ENCODE measurements at regions not wholly inside any gene's neighbourhood (a gene's known extent, or its start where the extent isn't known, plus 50 kb on each side); places are given as distances from the start of the nearest gene placed in this dataset.

DNA sequence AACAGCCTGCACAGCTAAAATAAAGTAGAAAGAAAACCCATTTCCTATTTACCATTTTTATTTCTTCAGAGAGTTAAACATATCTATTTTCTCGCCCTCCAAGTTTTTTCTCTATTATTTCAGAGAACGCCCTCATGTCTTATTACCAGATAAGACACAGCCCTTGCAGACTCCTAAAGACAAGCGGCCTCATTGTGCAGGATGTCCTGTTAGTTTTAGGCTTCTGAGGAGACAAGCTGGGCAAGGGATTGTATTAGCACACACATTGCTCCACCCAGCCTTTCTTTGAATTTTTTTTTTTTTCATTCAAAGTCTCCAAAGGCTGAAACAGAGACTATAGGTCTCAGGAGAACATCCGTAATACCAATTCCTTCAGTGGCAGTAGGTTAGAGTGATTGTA is 101.8 kb upstream of the UBL3 start:
- ATAC-seq, result no peak

DNA sequence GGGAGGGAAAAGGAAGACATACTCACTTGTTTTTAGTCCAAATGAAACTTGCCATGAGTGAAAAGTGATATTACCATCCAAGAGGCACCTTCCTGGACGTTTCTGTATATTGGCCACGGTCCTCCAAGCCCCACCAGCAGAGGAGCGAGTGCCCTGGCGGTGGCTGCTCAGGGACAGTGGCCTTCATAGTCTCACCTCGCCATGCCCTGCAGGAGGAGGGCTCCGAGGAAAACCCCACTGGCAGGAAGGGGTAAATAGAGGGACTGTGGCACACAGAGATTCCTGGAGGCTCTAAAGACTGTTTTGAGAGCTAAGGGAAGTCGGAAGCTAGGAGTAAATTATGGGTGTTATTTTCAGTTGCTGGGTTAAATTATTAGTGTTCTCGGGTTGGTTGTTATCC is 98.4 kb upstream of the UBL3 start:
- no peak for ATAC-seq

DNA sequence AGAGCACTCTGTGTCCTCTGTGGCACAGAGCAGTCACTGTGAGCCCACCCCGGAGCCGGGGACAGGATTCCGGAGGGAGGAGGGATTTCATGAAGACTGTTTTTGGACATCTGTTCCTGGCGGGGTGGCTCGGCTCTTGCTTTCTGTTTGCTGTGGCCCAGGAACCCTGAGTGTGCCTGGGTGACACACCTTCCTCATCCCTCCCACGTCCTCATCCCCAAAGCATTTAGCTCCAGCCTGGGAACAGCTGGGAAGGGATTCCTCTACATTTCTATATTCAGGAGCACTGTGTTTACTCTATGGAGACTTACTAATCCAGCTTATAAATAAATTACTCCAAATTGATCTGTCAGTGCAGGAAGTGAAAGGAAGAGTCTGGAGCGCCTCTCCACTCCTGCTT is 97.8 kb upstream of the UBL3 start:
- no peak for ATAC-seq

DNA sequence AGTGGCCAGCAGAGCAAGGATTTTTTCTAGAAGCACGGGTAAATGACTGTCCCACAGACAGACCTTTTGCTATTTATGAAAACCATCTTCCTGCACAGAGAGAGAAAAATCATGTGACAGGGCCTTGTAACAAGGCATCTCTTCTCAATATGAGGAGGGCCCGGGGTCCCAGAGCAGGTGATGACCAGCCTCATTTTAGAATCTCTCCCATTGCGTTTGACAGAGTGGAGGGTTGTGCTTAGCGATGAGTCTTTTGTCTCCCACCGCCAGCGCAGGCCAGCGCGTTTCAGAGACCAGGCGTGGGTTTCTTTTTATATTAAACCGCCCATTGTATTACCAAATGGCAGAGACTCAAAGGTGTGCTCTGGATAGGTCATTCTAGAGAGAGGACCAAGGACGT is 97.4 kb upstream of the UBL3 start:
- ATAC-seq, result no peak

DNA sequence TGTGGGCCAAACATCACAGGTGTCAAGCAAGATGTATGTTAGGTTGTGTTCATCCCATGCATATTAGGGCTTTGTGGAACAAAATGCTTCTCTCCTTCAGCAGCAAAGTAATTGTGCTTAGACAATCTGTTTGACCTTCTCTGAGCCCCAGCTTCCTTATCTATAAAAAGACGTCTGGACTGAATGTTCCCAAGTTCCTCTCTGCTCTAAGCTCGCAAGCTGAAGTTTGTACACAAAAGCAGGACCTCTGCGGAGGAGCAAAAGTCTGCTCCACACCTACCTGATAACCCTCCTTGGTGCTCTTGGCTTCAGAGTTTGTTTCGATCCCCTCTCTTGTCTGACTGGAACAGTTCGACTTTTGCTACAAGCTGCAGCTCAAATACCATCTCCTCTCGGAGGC is 95.7 kb upstream of the UBL3 start:
- no peak for ATAC-seq

DNA sequence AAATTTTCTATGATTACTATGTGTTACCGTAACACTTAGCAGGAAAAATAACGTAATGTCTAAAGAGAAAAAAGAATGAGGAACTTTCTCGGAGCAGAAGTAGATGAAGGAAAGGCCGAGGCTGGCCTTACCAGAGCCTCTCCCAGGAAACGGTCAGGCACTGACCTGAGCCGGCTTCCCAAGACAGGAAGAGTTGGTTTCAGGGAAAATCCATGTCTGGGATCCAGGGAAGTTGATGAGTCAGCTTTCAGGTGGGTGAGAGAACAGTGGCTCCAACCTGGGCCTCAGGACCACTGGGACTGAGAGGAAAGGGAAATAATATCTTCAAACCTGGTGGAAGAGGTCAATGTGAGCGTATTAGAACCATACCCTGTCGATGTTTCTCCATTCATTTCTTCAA is 93.3 kb upstream of the UBL3 start:
- no peak for ATAC-seq

DNA sequence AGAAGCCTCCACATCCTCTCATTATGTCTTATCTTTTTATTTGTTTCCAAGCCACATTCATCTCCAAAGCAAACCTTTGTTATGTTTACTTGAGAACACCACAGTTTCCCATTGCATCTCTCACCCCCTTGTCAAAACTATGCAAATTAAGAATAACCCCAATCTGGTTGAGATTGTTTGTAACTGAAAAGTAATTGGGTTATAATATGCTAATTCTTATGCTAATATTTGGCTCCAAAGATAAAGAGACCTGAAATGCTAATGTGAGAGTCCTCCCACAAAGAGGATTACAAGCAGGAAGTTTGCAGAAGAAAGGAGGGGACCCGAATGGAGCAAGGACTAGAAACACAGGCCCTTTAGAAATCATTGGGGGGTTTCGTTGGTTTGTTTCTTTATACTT is 92.9 kb upstream of the UBL3 start:
- ATAC-seq, result no peak

DNA sequence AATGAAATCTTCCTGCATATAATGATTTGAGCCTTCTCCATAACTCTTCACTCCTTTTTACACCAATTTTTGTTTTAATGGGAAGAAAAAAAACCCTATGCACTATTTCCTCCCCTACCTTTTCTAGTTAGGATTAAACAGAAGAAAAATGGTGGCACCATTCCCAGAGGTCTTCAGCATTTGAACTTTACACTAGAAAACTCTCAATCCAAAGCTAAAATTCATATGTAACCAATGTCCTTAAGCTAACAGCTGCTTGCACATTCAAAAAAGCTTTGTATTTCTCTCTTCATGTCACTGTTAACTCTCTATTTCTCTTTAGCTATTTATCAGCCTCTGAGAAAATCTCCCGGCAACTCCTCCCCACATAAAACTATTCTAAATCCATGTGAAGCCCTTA is 90.3 kb upstream of the UBL3 start:
- no peak for ATAC-seq

DNA sequence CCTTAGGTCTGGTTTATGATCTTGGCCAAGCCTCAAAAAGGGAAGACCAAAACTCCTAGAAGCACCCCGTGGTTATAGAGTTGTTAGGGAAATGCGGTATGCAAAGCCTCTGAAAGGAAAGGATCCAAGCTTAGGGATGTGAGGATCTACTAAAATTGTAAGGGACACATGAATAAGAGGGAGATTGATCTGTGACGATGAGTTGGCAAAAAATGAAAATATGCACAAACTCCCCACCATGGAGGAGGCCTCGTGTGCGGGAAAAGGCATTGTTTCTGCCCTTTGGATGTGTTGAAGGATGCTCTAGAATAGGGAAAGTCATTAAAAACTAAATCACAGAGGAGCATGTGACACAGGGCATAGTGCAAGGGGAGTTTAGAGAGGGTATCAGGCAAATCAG is 88.7 kb upstream of the UBL3 start:
- no peak for ATAC-seq

DNA sequence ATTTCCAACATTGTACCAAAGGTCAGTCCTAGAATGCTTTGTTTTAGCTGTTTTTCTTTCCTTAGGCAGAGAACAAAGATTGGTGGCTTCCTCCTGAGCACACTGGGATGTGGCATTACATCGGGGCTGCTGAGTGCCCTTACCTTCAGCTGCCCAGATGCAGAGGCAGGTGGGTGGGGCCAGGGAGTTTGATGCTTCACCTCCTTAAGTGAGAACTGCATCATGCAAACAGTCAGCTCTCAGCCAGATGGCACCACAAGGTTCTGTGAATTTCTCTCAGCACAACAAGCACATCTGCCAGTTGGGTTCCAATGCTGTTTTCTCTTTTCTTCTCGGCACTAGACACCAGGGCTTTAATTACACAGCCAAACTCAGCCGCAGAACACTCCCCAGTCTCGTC is 87.4 kb upstream of the UBL3 start:
- no peak for ATAC-seq

DNA sequence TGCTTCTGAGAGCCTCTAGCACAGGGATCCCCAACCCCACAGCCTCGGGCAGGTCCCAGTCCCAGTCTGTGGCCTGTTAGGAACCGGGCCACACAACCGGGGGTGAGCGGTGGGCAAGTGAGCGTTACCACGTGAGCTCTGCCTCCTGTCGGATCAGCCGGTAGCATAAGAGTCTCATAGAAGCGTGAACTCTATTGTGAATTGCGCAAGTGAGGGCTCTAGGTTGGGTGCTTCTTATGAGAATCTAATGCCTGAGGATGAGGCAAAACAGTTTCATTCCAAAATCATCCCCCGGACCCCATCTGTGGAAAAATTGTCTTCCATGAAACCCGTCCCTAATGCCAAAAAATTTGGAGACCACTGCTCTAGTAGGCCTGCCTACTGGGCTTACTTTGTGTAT is 87.0 kb upstream of the UBL3 start:
- ATAC-seq, result no peak

DNA sequence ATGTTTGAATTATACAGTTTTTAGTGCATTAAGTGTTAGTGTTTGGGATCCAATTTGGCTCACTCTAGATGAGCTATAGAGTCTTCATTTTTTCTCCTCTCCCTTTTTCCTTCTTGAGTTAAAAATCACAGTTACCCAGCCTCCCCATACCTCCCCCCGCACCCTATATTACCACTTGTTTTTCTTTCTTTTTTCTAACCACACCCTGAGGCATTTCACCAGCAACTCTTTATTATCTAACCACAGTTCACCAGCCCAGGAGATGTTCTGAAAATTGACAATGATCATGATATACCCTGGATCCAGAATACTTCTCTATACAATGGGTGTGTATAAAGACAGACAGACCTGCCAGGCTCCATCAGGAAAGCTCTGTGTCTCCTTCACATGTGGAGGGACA is 86.5 kb upstream of the UBL3 start:
- ATAC-seq, result no peak

DNA sequence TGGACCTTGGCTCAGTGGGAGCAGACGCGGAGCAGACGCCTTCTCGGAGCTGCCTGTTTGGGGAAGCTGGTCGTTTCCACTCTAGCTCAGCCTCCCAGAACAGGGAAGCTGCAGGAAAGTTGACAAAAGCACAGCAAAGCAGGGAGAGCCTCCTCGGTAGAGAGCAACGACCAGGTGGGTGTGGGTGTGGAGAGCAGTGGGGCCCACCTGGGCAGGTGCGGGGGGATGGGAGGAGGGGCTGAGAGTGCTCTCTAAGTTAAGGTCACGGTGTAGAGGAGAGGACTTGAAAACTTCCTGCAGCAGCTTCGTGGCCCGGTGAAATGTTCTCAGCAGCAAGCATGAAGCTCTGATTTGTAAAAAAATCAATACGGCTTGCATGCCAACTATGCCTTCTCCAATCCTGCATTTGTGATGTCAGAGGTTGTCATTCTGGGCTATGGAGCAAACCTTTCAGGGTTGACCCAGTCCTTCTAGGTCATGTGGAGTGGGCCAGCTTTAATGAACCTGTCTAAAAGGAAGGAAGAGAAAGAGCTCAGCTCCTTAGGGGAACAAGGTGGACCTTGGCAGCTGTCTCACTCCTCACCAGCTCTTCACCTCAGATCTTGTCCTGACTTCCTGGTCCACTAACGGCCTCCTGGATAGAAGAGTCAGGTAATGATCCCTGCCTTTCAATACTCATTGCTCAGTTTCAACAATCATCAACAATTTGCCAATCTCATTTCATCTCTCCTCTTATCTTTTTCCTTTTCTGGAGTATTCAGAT is 85.8 kb upstream of the UBL3 start:
- ATAC-seq, result no peak

DNA sequence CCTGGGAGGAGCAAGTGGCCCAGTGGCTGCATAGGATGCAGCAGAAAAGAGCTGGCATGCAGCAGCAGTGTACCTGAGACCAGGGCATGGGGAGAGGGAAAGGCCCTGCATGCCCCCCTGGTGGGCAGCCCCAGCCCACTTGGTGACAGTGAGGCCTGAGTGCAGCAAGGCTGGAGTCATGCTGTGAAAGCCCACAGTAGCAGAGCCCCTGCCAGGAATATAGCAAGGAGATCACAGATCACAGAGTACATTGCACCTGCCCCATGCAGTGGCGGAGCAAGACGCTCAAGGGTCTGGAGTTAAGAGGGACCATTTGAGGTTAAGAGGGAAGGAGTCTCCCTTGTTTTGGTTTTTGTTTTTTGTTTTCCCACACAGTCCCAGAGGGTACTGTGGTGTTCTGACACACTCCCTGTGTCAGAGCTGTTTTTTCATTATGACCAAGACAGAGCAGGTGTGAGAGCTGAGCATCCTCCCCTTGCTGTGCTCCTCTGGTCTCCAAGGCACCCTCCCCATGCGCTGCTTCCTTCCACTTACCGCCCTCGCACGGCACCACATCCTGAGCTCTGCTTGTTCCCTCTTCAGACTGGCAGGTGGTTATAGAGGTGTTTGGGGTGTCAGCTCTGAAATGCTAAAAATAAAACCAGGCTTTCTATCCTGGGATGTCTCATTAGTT is 85.0 kb upstream of the UBL3 start:
- peak; percentile 53 for ATAC-seq

DNA sequence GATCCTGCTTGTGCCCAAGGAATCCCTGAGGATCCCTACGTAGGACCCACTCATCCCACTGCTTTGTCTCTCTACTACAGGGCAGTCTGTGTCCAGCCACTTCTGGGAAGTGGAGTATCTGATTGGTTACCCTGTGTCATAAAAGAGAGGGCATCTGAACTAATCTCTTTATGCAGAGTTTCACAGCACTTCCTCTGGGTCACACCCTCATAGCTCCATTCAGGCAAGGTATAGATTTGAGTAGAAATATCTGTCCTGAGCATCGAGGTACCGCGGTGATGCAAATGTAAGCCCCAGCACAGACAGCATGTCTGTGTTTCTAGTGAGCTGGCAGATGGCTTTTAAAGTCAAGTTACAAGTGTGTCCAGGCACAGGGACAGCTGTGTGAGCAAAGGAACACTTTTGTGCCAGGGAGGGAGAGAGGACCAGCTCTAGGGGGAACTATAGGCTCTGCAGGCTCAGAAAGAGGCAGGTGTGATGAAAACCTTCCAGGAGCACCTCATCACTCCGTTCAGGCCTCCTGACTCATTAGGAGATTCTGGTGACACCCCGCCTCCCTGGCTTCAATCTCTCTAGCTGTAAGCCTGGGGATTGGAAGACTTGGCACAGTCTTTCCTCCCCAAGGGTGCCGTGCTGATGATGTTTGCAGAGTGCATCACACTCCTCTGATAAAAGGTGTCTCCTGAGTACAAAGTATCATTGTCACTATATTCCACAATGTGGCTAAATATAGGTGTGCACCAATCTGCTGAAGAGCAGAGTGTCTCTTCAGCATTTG is 84.3 kb upstream of the UBL3 start:
- ATAC-seq, result peak; percentile 49

DNA sequence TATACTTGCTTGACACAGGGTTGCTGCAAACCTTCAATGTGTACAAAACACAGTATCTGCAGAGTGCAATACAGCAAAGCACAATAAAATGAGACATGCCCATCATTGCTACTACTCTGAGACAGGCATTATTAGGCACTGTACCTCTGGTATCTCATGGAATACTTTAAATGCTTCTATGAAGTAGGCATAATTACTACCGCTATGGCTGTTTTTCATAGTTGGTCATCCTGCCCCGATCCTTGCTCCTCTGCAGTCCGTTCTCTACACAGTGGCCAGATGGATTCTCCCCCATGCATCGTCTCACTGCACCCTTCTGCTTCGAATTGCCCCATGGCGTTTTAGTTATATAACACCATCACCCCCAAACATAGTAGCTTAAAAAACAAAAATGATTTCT is 83.0 kb upstream of the UBL3 start:
- no peak for ATAC-seq

DNA sequence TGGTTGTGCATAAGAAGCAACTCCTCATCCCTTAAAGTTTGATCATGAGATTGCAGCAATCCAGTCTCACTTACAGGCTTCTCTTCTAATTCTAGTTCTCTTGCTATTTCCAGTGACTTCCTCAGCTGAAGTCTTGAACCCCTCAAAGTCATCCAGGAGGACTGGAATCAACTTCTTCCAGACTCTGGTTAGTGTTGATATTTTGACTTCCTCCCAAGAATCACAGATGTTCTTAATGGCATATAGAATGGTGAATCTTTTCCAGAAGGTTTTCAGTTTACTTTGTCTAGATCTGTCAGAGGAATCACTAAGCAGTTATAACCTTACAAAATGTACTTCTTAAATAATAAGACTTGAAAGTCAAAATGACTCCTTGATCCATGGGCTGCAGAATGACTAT is 81.3 kb upstream of the UBL3 start:
- ATAC-seq, result no peak

DNA sequence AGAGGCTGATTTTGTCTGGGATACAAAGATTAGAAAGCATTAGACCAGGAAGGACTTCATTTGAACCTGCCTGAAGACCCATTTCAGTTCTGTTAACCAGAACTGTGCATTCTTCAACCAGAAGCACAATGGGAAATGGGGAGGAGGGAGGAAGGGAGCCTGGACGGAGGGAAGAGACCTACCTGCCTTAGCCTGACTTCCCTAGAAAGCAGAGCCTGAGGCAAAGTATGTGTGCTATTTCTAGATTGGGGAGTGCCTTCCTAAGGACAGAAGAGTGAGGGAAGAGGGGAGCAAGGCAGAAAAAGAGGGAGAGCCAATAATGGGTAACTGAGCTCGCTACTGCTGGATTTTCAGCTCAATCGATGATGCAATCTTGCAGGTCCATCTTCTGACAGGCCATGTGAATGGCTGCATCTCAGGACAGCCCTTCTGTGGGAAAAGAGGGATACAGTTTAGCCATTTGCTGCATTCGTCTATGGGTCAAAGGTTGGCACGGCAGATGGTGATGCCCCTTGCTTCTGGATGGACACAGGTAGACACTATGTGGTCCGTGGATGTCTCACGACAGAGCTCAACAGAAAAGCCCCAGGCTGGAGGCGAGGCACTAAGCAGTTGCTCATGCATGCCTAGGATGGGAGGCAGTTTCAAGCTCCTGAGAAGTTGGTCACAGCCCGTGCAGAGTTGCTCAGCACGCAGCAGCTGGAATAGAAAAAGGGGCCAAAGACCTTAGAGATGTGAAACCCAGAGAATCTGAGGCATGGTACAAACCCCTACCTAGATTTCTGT is 78.8 kb upstream of the UBL3 start:
- ATAC-seq, result no peak

DNA sequence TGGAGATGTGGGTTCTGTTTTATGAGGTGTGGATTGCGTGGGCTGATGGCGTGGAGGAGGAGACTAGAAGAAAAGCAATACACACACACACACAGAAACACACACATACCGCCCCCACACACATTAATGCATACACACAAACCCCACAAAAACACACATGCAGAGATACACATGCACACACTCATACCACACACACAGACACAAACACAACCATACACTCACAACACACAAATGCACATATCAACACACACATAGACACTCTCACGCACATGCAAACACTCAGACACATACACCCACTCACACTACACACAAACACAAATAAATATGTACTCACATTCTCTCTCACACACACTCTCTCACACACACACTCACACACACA is 75.7 kb upstream of the UBL3 start:
- ATAC-seq, result no peak

DNA sequence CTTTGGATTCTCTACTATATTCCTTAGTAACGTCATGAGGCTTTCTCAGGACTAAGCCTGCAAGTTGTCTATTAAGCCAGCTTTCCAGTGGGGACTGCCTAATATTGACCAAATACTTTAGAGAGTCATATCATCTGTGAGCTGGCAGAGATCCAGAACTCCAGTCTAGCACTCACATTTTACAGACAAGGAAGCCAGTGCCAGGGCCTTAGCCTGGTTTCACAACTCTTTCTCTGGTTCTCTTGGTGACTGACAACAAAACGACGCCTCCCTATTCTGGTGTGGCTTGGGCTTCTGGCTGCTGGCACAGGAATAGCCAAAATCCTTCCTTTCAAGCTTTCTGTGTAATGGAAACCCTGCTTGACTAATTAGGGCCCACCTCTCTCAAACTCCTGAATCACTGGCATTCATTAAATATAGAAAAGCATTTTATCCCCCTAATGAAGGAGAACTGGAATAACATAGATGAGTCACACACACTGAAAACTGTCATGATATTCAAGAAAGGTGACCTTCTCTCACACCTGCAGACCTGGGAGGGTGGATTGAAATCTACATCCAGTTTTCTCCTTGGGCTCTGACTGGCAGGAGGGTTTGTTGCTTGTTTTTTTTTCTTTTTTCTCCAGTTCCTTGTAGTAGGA is 75.2 kb upstream of the UBL3 start:
- peak; percentile 70 for ATAC-seq

DNA sequence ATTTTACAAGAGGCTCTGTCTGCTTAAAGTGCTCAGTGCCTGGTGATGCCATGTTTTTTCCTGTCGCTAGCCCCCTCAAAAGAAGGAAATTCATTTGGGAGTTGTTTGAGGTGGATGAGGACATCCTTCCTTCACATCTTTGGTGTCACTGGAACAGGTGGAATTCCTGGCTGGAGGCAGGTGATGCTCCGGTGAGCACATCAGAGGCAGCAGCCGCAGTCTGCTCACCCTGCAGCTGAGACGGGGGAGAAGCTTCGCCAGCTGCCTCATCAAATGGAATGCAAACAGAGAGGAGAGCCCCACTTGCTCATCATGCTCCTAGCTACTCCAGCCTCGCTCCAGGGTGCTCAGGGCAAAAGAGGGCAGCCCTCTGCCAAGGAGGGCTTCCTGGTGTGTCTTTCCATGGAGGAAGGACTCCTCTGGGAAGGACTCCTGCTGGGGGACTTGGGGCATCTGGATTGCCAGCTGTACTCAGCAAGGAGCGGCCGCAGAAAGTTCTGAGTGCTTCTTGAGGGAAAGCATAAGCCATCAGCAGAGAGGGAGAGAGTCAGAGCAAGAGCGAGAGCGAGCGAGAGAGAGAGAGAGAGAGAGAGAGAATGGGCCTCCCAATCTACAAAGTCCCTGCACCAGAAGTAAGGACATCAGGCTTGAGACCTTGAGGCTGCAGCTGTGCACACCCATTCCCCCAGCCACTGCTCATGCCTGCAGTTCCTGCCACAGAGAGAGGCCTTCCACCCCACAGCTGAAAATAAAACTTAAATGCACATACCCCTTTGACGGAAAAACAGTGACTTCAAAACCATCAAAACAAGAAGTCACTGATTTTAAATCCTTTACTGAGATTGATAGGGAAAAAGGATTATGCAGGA is 74.3 kb upstream of the UBL3 start:
- no peak for ATAC-seq

Measured in esophagus mucosa (tissue), 1 donor.